WTC11 (cell line): ENCODE measurements at regions not wholly inside any gene's neighbourhood (a gene's known extent, or its start where the extent isn't known, plus 50 kb on each side); places are given as distances from the start of the nearest gene placed in this dataset.

ENCODE experiments used
- ATAC-seq: fragments of 200-7000 bp; cut with Tn5 transposase; 2 replicates; pipeline ENCODE4 v1.10.0; 2021; ENCODE audit warnings: mild to moderate bottlenecking, moderate library complexity
- CTCF ChIA-PET: fragments of 300-600 bp; sonication (Branson Sonifier 250); formaldehyde crosslinking; loops from one replicate; lab custom pipeline; 2021; ENCODE audit warnings: antibody characterized with exemption; lab: Charles Lee
- POLR2A ChIA-PET: fragments of 350-600 bp; sonication (Branson Sonifier 250); formaldehyde crosslinking; loops from one replicate; lab custom pipeline; 2021; ENCODE audit warnings: antibody characterized with exemption; lab: Charles Lee
- DNase-seq: peaks from one replicate; pipeline ENCODE4 v3.0.0; 2021; ENCODE audit warnings: low spot score
- H3K27ac Mint-ChIP-seq: 2 replicates; pipeline ENCODE4 v1.8.0; 2021; ENCODE audit warnings: mixed read lengths
- H3K27me3 Mint-ChIP-seq: 2 replicates; pipeline ENCODE4 v1.8.0; 2021; ENCODE audit warnings: low read depth, mild to moderate bottlenecking, moderate library complexity, mixed read lengths
- H3K36me3 Mint-ChIP-seq: 2 replicates; pipeline ENCODE4 v1.8.0; 2021; ENCODE audit warnings: mixed read lengths
- H3K4me1 Mint-ChIP-seq: 2 replicates; pipeline ENCODE4 v1.8.0; 2022; ENCODE audit warnings: mixed read lengths
- H3K4me3 Mint-ChIP-seq: 2 replicates; pipeline ENCODE4 v1.8.0; 2021; ENCODE audit warnings: mild to moderate bottlenecking, moderate library complexity, mixed read lengths
- H3K9me3 Mint-ChIP-seq: 2 replicates; pipeline ENCODE4 v1.8.0; 2021; ENCODE audit warnings: mixed read lengths
- AR ChIP-seq: fragments of 250-450 bp; sonication (Bioruptor Pico); IDR thresholded peaks from 2 replicates; pipeline ENCODE4 v1.9.0; 2021; ENCODE audit warnings: mild to moderate bottlenecking
- ATF6 ChIP-seq: sonication (generic); formaldehyde crosslinking; IDR thresholded peaks from 2 replicates; pipeline ENCODE4 v1.8.1; 2023; ENCODE audit warnings: mild to moderate bottlenecking, missing genetic modification reagents
- FOXP4 ChIP-seq: sonication (generic); formaldehyde crosslinking; IDR thresholded peaks from 2 replicates; pipeline ENCODE4 v1.8.0; 2022; ENCODE audit warnings: mild to moderate bottlenecking, missing genetic modification reagents
- GTF2I ChIP-seq: fragments of 250-450 bp; sonication (Bioruptor Pico); conservative IDR thresholded peaks from 2 replicates; pipeline ENCODE4 v1.4.0; 2021; ENCODE audit warnings: mild to moderate bottlenecking
- IRF2 ChIP-seq: sonication (generic); formaldehyde crosslinking; IDR thresholded peaks from 2 replicates; pipeline ENCODE4 v1.8.0; 2022; ENCODE audit warnings: low read depth, missing genetic modification reagents, borderline replicate concordance
- JAZF1 ChIP-seq: fragments of 250-450 bp; sonication (Bioruptor Pico); IDR thresholded peaks from 2 replicates; pipeline ENCODE4 v1.9.0; 2021; ENCODE audit warnings: moderate library complexity, mild to moderate bottlenecking, inconsistent platforms
- MYBL2 ChIP-seq: sonication (generic); formaldehyde crosslinking; IDR thresholded peaks from 2 replicates; pipeline ENCODE4 v1.8.1; 2023; ENCODE audit warnings: mild to moderate bottlenecking, moderate library complexity, missing genetic modification reagents
- NFATC4 ChIP-seq: fragments of 250-450 bp; sonication (Bioruptor Pico); IDR thresholded peaks from 2 replicates; pipeline ENCODE4 v1.9.0; 2021; ENCODE audit warnings: mild to moderate bottlenecking
- PREB ChIP-seq: sonication (generic); formaldehyde crosslinking; IDR thresholded peaks from 2 replicates; pipeline ENCODE4 v1.8.1; 2022; ENCODE audit warnings: mild to moderate bottlenecking, missing genetic modification reagents, moderate library complexity, borderline replicate concordance
- SMAD3 ChIP-seq: sonication (generic); formaldehyde crosslinking; IDR thresholded peaks from 2 replicates; pipeline ENCODE4 v1.8.0; 2022; ENCODE audit warnings: missing genetic modification reagents, mild to moderate bottlenecking, borderline replicate concordance
- SMAD4 ChIP-seq: sonication (generic); formaldehyde crosslinking; IDR thresholded peaks from 2 replicates; pipeline ENCODE4 v1.8.0; 2022; ENCODE audit warnings: mild to moderate bottlenecking, missing genetic modification reagents
- SOX15 ChIP-seq: fragments of 250-450 bp; sonication (Bioruptor Pico); IDR thresholded peaks from 2 replicates; pipeline ENCODE4 v1.9.0; 2021; ENCODE audit warnings: mild to moderate bottlenecking
- TP53 ChIP-seq: sonication (generic); formaldehyde crosslinking; IDR thresholded peaks from 2 replicates; pipeline ENCODE4 v1.8.1; 2023; ENCODE audit warnings: mild to moderate bottlenecking, missing genetic modification reagents
- USF2 ChIP-seq: sonication (generic); formaldehyde crosslinking; IDR thresholded peaks from 2 replicates; pipeline ENCODE4 v1.8.1; 2023; ENCODE audit warnings: mild to moderate bottlenecking, missing genetic modification reagents, moderate library complexity
- ZNF263 ChIP-seq: sonication (generic); formaldehyde crosslinking; IDR thresholded peaks from 2 replicates; pipeline ENCODE4 v1.8.1; 2022; ENCODE audit warnings: low read depth, mild to moderate bottlenecking, moderate library complexity, missing genetic modification reagents
- ZNF425 ChIP-seq: fragments of 250-450 bp; sonication (Bioruptor Pico); conservative IDR thresholded peaks from 2 replicates; pipeline ENCODE4 v1.9.0; 2021; ENCODE audit warnings: mild to moderate bottlenecking
- ZNF532 ChIP-seq: fragments of 250-450 bp; sonication (Bioruptor Pico); IDR thresholded peaks from 2 replicates; pipeline ENCODE4 v1.9.0; 2021; ENCODE audit warnings: mild to moderate bottlenecking, borderline replicate concordance
- ZNF671 ChIP-seq: fragments of 250-450 bp; sonication (Bioruptor Pico); IDR thresholded peaks from 2 replicates; pipeline ENCODE4 v1.8.0; 2021; ENCODE audit warnings: mild to moderate bottlenecking
- ZSCAN18 ChIP-seq: fragments of 250-450 bp; sonication (Bioruptor Pico); IDR thresholded peaks from 2 replicates; pipeline ENCODE4 v2.1.2; 2022; ENCODE audit warnings: mild to moderate bottlenecking, moderate library complexity

GRCh38 chr2:172230332-172230888, 127.7 kb upstream of the DLX2 start (continued):
- no peak for TF ChIP-seq AR
- no peak for TF ChIP-seq ZNF263 (CRISPR knock-in tag)
- TF ChIP-seq GTF2I (CRISPR knock-in tag), result no peak
- no peak for TF ChIP-seq ZNF671 (CRISPR knock-in tag)
- TF ChIP-seq ZNF425 (CRISPR knock-in tag), result no peak
- TF ChIP-seq PREB (CRISPR knock-in tag), result no peak
- no peak for TF ChIP-seq MYBL2 (CRISPR knock-in tag)
- TF ChIP-seq IRF2, result no peak
- TF ChIP-seq JAZF1, result no peak
- no peak for TF ChIP-seq TP53 (CRISPR knock-in tag)

GRCh38 chr2:172230889-172231401, 128.2 kb upstream of the DLX2 start:
- Mint-ChIP-seq H3K27ac (no peak overlapping the region; the same call in 1 of the 2 replicates), H3K9me3 (no peaks in the 10 kb centered on the region), H3K36me3 (no peaks in the 10 kb centered on the region), H3K4me1 (peaks cover 60% of the 10 kb centered on the region), H3K27me3 (peaks cover 35% of the 10 kb centered on the region), H3K4me3 (no peak overlapping the region)
- ATAC-seq (no peak), DNase-seq (no peak)
- CTCF ChIA-PET, result interaction anchor here (0.6 to 1.2 kb wide), 2 partner anchors 225 to 231 kb away, joined by 4 read pairs; no protein-coding TSS in a partner anchor
- POLR2A ChIA-PET, result no interaction called here
- TF ChIP-seq FOXP4 (CRISPR knock-in tag), result no peak
- no peak for TF ChIP-seq SMAD4 (CRISPR knock-in tag)
- TF ChIP-seq ZNF263 (CRISPR knock-in tag), result no peak
- no peak for TF ChIP-seq NFATC4 (CRISPR knock-in tag)
- TF ChIP-seq SOX15 (CRISPR knock-in tag), result no peak
- TF ChIP-seq SMAD3 (CRISPR knock-in tag), result no peak
- no peak for TF ChIP-seq ATF6 (CRISPR knock-in tag)
- no peak for TF ChIP-seq ZSCAN18
- TF ChIP-seq USF2 (CRISPR knock-in tag), result no peak
- TF ChIP-seq ZNF532, result no peak
